ENCODE measurements at regions not wholly inside any gene's neighbourhood (a gene's known extent, or its start where the extent isn't known, plus 50 kb on each side); places are given as distances from the start of the nearest gene placed in this dataset.

DNA sequence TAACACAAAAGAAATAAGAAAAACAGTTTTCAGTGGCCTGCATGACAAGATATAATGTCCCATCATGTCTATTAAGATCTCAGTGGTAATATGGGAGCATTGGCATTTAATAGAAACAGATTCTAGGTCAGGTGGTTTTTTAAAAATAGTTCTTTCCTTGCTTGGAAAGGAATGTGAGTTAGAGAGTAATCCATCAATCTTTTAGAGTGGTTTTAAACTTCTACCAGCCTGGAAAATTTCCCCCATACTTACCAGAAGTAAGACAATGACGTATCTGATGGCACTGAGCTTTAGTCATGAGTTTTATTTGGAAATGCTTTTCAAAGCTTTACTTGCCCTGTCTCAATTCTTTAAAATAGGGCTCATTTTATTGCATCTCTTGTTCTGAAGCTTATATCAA is 441.7 kb upstream of the SMIM21 start:
- H3F3A ChIP-seq (ENCODE audit: insufficient read depth) = no peaks in the 10 kb centered on the region
- no peaks in the 10 kb centered on the region for H3K9me3 ChIP-seq (ENCODE audit: insufficient read depth, low read length)
- H3K9me2 ChIP-seq (replicated peaks; ENCODE audit: insufficient read depth, low read length) = no peaks in the 10 kb centered on the region
- H3K4me2 ChIP-seq (ENCODE audit: low read depth, low read length, poor library complexity, severe bottlenecking) = no peak overlapping the region
- TF ChIP-seq, protein P1, sequence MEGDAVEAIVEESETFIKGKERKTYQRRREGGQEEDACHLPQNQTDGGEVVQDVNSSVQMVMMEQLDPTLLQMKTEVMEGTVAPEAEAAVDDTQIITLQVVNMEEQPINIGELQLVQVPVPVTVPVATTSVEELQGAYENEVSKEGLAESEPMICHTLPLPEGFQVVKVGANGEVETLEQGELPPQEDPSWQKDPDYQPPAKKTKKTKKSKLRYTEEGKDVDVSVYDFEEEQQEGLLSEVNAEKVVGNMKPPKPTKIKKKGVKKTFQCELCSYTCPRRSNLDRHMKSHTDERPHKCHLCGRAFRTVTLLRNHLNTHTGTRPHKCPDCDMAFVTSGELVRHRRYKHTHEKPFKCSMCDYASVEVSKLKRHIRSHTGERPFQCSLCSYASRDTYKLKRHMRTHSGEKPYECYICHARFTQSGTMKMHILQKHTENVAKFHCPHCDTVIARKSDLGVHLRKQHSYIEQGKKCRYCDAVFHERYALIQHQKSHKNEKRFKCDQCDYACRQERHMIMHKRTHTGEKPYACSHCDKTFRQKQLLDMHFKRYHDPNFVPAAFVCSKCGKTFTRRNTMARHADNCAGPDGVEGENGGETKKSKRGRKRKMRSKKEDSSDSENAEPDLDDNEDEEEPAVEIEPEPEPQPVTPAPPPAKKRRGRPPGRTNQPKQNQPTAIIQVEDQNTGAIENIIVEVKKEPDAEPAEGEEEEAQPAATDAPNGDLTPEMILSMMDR (IDR thresholded peaks at IDR 0.05; ENCODE audit: insufficient read depth, low read length, poor library complexity, severe bottlenecking) = no peak
- TF ChIP-seq EZH2phosphoT487 (conservative IDR thresholded peaks at IDR 0.05; ENCODE audit: low read length) = no peak
- no peaks in the 10 kb centered on the region for H4K20me1 ChIP-seq (ENCODE audit: low read depth, low read length)
- no peak overlapping the region for H2AFZ ChIP-seq (ENCODE audit: low read depth, low read length, severe bottlenecking)
- no peaks in the 10 kb centered on the region for H3K36me3 ChIP-seq (ENCODE audit: low read length)
- no peaks in the 10 kb centered on the region for H3K27me3 ChIP-seq (ENCODE audit: low read length)
- no peak overlapping the region for H3K27ac ChIP-seq (ENCODE audit: low read depth, low read length)
- no peak overlapping the region for H3K9ac ChIP-seq (ENCODE audit: low read length)
- no peaks in the 10 kb centered on the region for H3K79me2 ChIP-seq (ENCODE audit: insufficient read depth, low read length)
- no peak overlapping the region for H3K4me3 ChIP-seq (ENCODE audit: insufficient read depth, low read length, poor library complexity, severe bottlenecking)

DNA sequence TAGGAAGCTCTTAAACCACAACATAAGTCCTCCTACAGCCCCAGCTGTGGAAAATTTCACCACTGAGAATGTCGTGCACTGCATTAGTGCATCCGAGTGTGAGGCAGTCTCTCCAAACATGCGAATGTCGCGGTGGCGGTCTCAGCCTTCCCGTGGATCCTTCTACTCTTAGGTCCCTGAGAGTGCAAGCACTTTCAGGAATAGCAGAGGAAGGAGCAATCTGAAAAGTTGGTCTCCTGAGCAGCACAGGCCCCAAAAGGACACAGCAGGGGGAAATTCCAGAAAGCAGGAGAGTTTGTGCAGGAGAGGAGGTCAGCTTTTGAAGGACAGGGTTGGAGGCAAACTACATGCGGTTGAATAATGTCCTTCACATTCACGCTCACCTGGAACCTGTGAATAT is 440.5 kb upstream of the SMIM21 start:
- Histone ChIP-seq H3K4me2 (ENCODE audit: low read depth, low read length, poor library complexity, severe bottlenecking) (no peak overlapping the region), H3K36me3 (ENCODE audit: low read length) (no peaks in the 10 kb centered on the region), H3K9ac (ENCODE audit: low read length) (no peak overlapping the region), H3K27ac (ENCODE audit: low read depth, low read length) (no peak overlapping the region), H3K27me3 (ENCODE audit: low read length) (no peaks in the 10 kb centered on the region), H4K20me1 (ENCODE audit: low read depth, low read length) (no peaks in the 10 kb centered on the region), H2AFZ (ENCODE audit: low read depth, low read length, severe bottlenecking) (no peak overlapping the region), H3F3A (ENCODE audit: insufficient read depth) (no peaks in the 10 kb centered on the region), H3K9me2 (replicated peaks; ENCODE audit: insufficient read depth, low read length) (no peaks in the 10 kb centered on the region), H3K79me2 (ENCODE audit: insufficient read depth, low read length) (no peaks in the 10 kb centered on the region), H3K4me3 (ENCODE audit: insufficient read depth, low read length, poor library complexity, severe bottlenecking) (no peak overlapping the region), H3K9me3 (ENCODE audit: insufficient read depth, low read length) (no peaks in the 10 kb centered on the region)
- no peak for TF ChIP-seq EZH2phosphoT487 (conservative IDR thresholded peaks at IDR 0.05; ENCODE audit: low read length)
- TF ChIP-seq, protein P1 (IDR thresholded peaks at IDR 0.05; ENCODE audit: insufficient read depth, low read length, poor library complexity, severe bottlenecking) = no peak

DNA sequence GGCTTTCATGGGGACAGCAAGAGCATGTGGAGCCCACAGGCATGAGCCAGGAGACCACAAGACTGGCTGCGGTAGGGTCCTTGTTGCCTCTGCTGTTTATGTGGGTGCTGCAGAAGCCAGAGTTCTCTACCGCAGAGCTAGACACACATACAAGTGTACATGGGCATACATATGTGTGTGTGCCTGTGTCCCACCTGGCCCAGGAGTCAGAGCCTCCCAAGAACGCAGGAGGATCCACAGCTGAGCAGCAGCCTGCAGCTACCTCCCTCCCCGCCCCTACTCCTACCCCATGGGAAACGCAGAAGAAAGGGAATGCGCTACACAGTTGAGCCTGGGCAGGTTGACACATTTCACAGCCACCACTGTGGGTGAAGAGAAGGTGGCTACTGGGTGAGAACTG is 438.1 kb upstream of the SMIM21 start:
- no peak overlapping the region for H2AFZ ChIP-seq (ENCODE audit: low read depth, low read length, severe bottlenecking)
- no peaks in the 10 kb centered on the region for H3K79me2 ChIP-seq (ENCODE audit: insufficient read depth, low read length)
- no peaks in the 10 kb centered on the region for H4K20me1 ChIP-seq (ENCODE audit: low read depth, low read length)
- H3K9me3 ChIP-seq (ENCODE audit: insufficient read depth, low read length) = no peaks in the 10 kb centered on the region
- H3F3A ChIP-seq (ENCODE audit: insufficient read depth) = no peaks in the 10 kb centered on the region
- TF ChIP-seq EZH2phosphoT487 (conservative IDR thresholded peaks at IDR 0.05; ENCODE audit: low read length) = no peak
- TF ChIP-seq, protein P1 (IDR thresholded peaks at IDR 0.05; ENCODE audit: insufficient read depth, low read length, poor library complexity, severe bottlenecking) = no peak
- H3K36me3 ChIP-seq (ENCODE audit: low read length) = no peaks in the 10 kb centered on the region
- no peak overlapping the region for H3K9ac ChIP-seq (ENCODE audit: low read length)
- no peak overlapping the region for H3K27ac ChIP-seq (ENCODE audit: low read depth, low read length)
- no peaks in the 10 kb centered on the region for H3K9me2 ChIP-seq (replicated peaks; ENCODE audit: insufficient read depth, low read length)
- no peak overlapping the region for H3K4me2 ChIP-seq (ENCODE audit: low read depth, low read length, poor library complexity, severe bottlenecking)
- H3K4me3 ChIP-seq (ENCODE audit: insufficient read depth, low read length, poor library complexity, severe bottlenecking) = no peak overlapping the region
- no peaks in the 10 kb centered on the region for H3K27me3 ChIP-seq (ENCODE audit: low read length)
